ENCODE measurements at regions not wholly inside any gene's neighbourhood (a gene's known extent, or its start where the extent isn't known, plus 50 kb on each side); places are given as distances from the start of the nearest gene placed in this dataset.

GRCh38 chr15:61393949-61394348 lies 164.8 kb upstream of the RORA start (continued):
- no peak for TF ChIP-seq FOXP4 (CRISPR knock-in tag; IDR thresholded peaks at IDR 0.05)
- no peak for TF ChIP-seq ATF2 (CRISPR knock-in tag; IDR thresholded peaks at IDR 0.05; ENCODE audit: borderline replicate concordance, low read depth)

- TF ChIP-seq OVOL2 (CRISPR knock-in tag; IDR thresholded peaks at IDR 0.05; ENCODE audit: borderline replicate concordance) (no peak), FOXK1 (CRISPR knock-in tag; IDR thresholded peaks at IDR 0.05) (no peak), MYBL2 (CRISPR knock-in tag; IDR thresholded peaks at IDR 0.05) (no peak), NR1H2 (CRISPR knock-in tag; IDR thresholded peaks at IDR 0.05) (no peak), ZMAT4 (CRISPR knock-in tag; IDR thresholded peaks at IDR 0.05) (no peak), GTF2I (CRISPR knock-in tag; conservative IDR thresholded peaks at IDR 0.05) (no peak), ZNF416 (CRISPR knock-in tag; IDR thresholded peaks at IDR 0.05) (no peak), ZSCAN18 (CRISPR knock-in tag; IDR thresholded peaks at IDR 0.05) (no peak), TEAD1 (CRISPR knock-in tag; IDR thresholded peaks at IDR 0.05) (no peak), NR2C2 (CRISPR knock-in tag; IDR thresholded peaks at IDR 0.05) (no peak), NFATC4 (CRISPR knock-in tag; IDR thresholded peaks at IDR 0.05) (no peak), ZNF121 (CRISPR knock-in tag; IDR thresholded peaks at IDR 0.05) (no peak), SP1 (CRISPR knock-in tag; conservative IDR thresholded peaks at IDR 0.05) (no peak), AFF4 (CRISPR knock-in tag; IDR thresholded peaks at IDR 0.05; ENCODE audit: borderline replicate concordance) (no peak), JUN (CRISPR knock-in tag; IDR thresholded peaks at IDR 0.05) (no peak), E2F1 (CRISPR knock-in tag; IDR thresholded peaks at IDR 0.05) (no peak), RORB (CRISPR knock-in tag; IDR thresholded peaks at IDR 0.05) (no peak), MXD4 (CRISPR knock-in tag; IDR thresholded peaks at IDR 0.05; ENCODE audit: borderline replicate concordance) (no peak)
- Mint-ChIP-seq H3K27me3 (ENCODE audit: low read depth) (no peaks in the 10 kb centered on the region), H3K27ac (no peak overlapping the region), H3K4me3 (no peak overlapping the region), H3K9me3 (peaks cover under 1% of the 10 kb centered on the region; the same call in 1 of the 2 replicates), H3K4me1 (no peaks in the 10 kb centered on the region), H3K36me3 (no peaks in the 10 kb centered on the region)
- DNase-seq (ENCODE audit: low spot score), result no peak
- no peak for ATAC-seq
- ChIA-PET POLR2A (no interaction called here), CTCF (no interaction called here)
These were observed 164.4 kb upstream of the RORA start for GRCh38 chr15:61393524-61393923.

Measured in WTC11 (cell line).